Endodermal cell (in vitro differentiated cells): ENCODE measurements at regions not wholly inside any gene's neighbourhood (a gene's known extent, or its start where the extent isn't known, plus 50 kb on each side); places are given as distances from the start of the nearest gene placed in this dataset.
A peak's percentile ranks its signal among the peaks of the same experiment; 100 is the strongest.
"Not testable (repeated sequence)": the region's sequence is repeated elsewhere in the genome, so short reads cannot be mapped to it uniquely, and the experiment has no call there.

Experiments used
- DNase-seq: peaks from one replicate; pipeline ENCODE4 v3.0.0-alpha.2; 2017
- H3K27ac ChIP-seq: 2 replicates; pipeline ENCODE4 v1.5.1; 2013; ENCODE audit warnings: mild to moderate bottlenecking, low read depth, low read length, moderate library complexity
- H3K27me3 ChIP-seq: 2 replicates; pipeline ENCODE4 v1.6.1; 2013; ENCODE audit warnings: mild to moderate bottlenecking, low read length, moderate library complexity; ENCODE audit not compliant: insufficient read depth, control insufficient read depth, poor library complexity, severe bottlenecking
- H3K36me3 ChIP-seq: 2 replicates; pipeline ENCODE4 v1.7.0; 2013; ENCODE audit warnings: mild to moderate bottlenecking, low read length, moderate library complexity; ENCODE audit not compliant: control insufficient read depth, insufficient read depth
- H3K4me1 ChIP-seq: one replicate; pipeline ENCODE4 v1.7.0; 2013; ENCODE audit warnings: low read length; ENCODE audit not compliant: control insufficient read depth, insufficient read depth
- H3K4me3 ChIP-seq: 2 replicates; pipeline ENCODE4 v1.5.1; 2013; ENCODE audit warnings: mild to moderate bottlenecking, low read length, moderate library complexity
- H3K9ac ChIP-seq: 2 replicates; pipeline ENCODE4 v1.6.1; 2013; ENCODE audit warnings: mild to moderate bottlenecking, low read length, moderate library complexity; ENCODE audit not compliant: poor library complexity, severe bottlenecking; ENCODE audit errors: extremely low read depth
- H3K9me3 ChIP-seq: 2 replicates; pipeline ENCODE4 v1.6.1; 2013; ENCODE audit warnings: mild to moderate bottlenecking, low read length, moderate library complexity; ENCODE audit not compliant: control insufficient read depth
- H3K27ac Mint-ChIP-seq: 2 replicates; pipeline ENCODE4 v1.8.0; 2020; ENCODE audit warnings: mixed read lengths
- H3K27me3 Mint-ChIP-seq: 2 replicates; pipeline ENCODE4 v1.8.0; 2021; ENCODE audit warnings: mild to moderate bottlenecking, mixed read lengths; ENCODE audit not compliant: insufficient read depth
- H3K36me3 Mint-ChIP-seq: 2 replicates; pipeline ENCODE4 v1.8.0; 2020; ENCODE audit warnings: low read depth, mixed read lengths
- H3K4me1 Mint-ChIP-seq: 2 replicates; pipeline ENCODE4 v1.8.0; 2020; ENCODE audit warnings: mixed read lengths
- H3K4me3 Mint-ChIP-seq: 2 replicates; pipeline ENCODE4 v1.8.0; 2020; ENCODE audit warnings: mild to moderate bottlenecking, moderate library complexity, mixed read lengths
- H3K9me3 Mint-ChIP-seq: 2 replicates; pipeline ENCODE4 v1.8.0; 2020; ENCODE audit warnings: mild to moderate bottlenecking, mixed read lengths
- CTCF ChIP-seq: fragments of 200-600 bp; sonication (generic); conservative IDR thresholded peaks from 2 replicates; pipeline ENCODE4 v1.5.0; 2021; ENCODE audit warnings: antibody characterized with exemption, mild to moderate bottlenecking
- WGBS, 2 experiments: methylation state at CpG; one replicate each; pipeline versions ENCODE4 v1.1.5 to v1.1.7; 2013; ENCODE audit warnings: missing lambda C conversion rate in 2 of 2, mixed read lengths in 1 of 2; ENCODE audit not compliant: insufficient coverage in 1 of 2, insufficient read length in 1 of 2; 5-methylcytosine and 5-hydroxymethylcytosine counted together

GRCh38 chr1:229007167-229007566, 263.7 kb upstream of the RAB4A start:
- H3K36me3 Mint-ChIP-seq, result no peaks in the 10 kb centered on the region
- H3K27ac Mint-ChIP-seq, result no peak overlapping the region
- no peak overlapping the region for H3K9ac ChIP-seq
- no peak for DNase-seq
- H3K9me3 ChIP-seq, result no peaks in the 10 kb centered on the region
- H3K4me1 Mint-ChIP-seq, result peaks cover 15% of the 10 kb centered on the region
- no peak for TF ChIP-seq CTCF
- H3K27me3 ChIP-seq, result no peaks in the 10 kb centered on the region
- no peak overlapping the region for H3K4me3 ChIP-seq
- H3K27ac ChIP-seq, result no peak overlapping the region
- H3K4me1 ChIP-seq, result peaks cover 4% of the 10 kb centered on the region
- WGBS, 2 experiments, result 94 to 96% methylated on average over 5 to 7 of the region's 7 CpGs
- H3K9me3 Mint-ChIP-seq, result no peaks in the 10 kb centered on the region
- H3K27me3 Mint-ChIP-seq, result no peaks in the 10 kb centered on the region
- no peaks in the 10 kb centered on the region for H3K36me3 ChIP-seq
- H3K4me3 Mint-ChIP-seq, result no peak overlapping the region

GRCh38 chr1:229007701-229008100, 263.2 kb upstream of the RAB4A start:
- no peaks in the 10 kb centered on the region for H3K36me3 Mint-ChIP-seq
- no peak overlapping the region for H3K4me3 ChIP-seq
- H3K9ac ChIP-seq, result no peak overlapping the region
- H3K27ac Mint-ChIP-seq, result no peak overlapping the region
- H3K9me3 Mint-ChIP-seq, result no peaks in the 10 kb centered on the region
- no peak overlapping the region for H3K4me3 Mint-ChIP-seq
- peak; percentile 20 for DNase-seq
- TF ChIP-seq CTCF, result no peak
- WGBS, 2 experiments, result 95 to 96% methylated on average over 5 to 9 of the region's 9 CpGs
- no peaks in the 10 kb centered on the region for H3K27me3 ChIP-seq
- H3K27me3 Mint-ChIP-seq, result no peaks in the 10 kb centered on the region
- H3K27ac ChIP-seq, result no peak overlapping the region
- H3K4me1 ChIP-seq, result peaks cover 4% of the 10 kb centered on the region
- H3K4me1 Mint-ChIP-seq, result peaks cover 15% of the 10 kb centered on the region
- no peaks in the 10 kb centered on the region for H3K36me3 ChIP-seq
- no peaks in the 10 kb centered on the region for H3K9me3 ChIP-seq

GRCh38 chr1:229008347-229008746, 262.6 kb upstream of the RAB4A start:
- not testable (repeated sequence) for H3K4me1 ChIP-seq, H3K27me3 ChIP-seq, H3K27ac ChIP-seq, H3K36me3 Mint-ChIP-seq, DNase-seq, H3K9me3 Mint-ChIP-seq, H3K36me3 ChIP-seq, H3K9me3 ChIP-seq, H3K9ac ChIP-seq, H3K4me3 ChIP-seq, H3K27me3 Mint-ChIP-seq, H3K27ac Mint-ChIP-seq, H3K4me3 Mint-ChIP-seq
- peaks cover 13% of the 10 kb centered on the region for H3K4me1 Mint-ChIP-seq
- 93% methylated on average over 5 of the region's 5 CpGs for whole genome bisulfite sequencing, 2 experiments

GRCh38 chr1:229011022-229011421, 259.9 kb upstream of the RAB4A start:
- no peak overlapping the region for H3K4me3 ChIP-seq
- Mint-ChIP-seq H3K4me1 (peaks cover 25% of the 10 kb centered on the region), H3K27me3 (no peaks in the 10 kb centered on the region), H3K4me3 (no peak overlapping the region), H3K27ac (no peak overlapping the region), H3K9me3 (no peaks in the 10 kb centered on the region), H3K36me3 (no peaks in the 10 kb centered on the region)
- H3K4me1 ChIP-seq, result peaks cover 5% of the 10 kb centered on the region
- H3K9me3 ChIP-seq, result peaks cover 4% of the 10 kb centered on the region
- WGBS, 2 experiments, result 97% methylated on average over 2 of the region's 2 CpGs; no CpG with 5 or more reads in 1 of the 2 experiments
- H3K36me3 ChIP-seq, result no peaks in the 10 kb centered on the region
- no peaks in the 10 kb centered on the region for H3K27me3 ChIP-seq
- no peak overlapping the region for H3K27ac ChIP-seq
- H3K9ac ChIP-seq, result no peak overlapping the region
- no peak for DNase-seq
- TF ChIP-seq CTCF, result no peak
